Stimulated activated CD8-positive, alpha-beta memory T cell treated with anti-CD3 and anti-CD28 coated beads, Interleukin-15, amount 100 ng/mL, for 4 hours (primary cell): ENCODE measurements at regions not wholly inside any gene's neighbourhood (a gene's known extent, or its start where the extent isn't known, plus 50 kb on each side); places are given as distances from the start of the nearest gene placed in this dataset.
"Not testable (repeated sequence)": the region's sequence is repeated elsewhere in the genome, so short reads cannot be mapped to it uniquely, and the experiment has no call there.

Source experiments
- DNase-seq, 2 donors: peaks; one replicate each; pipeline ENCODE4 v3.0.0-alpha.2; 2020; ENCODE audit warnings: low read depth in 2 of 2

DNA sequence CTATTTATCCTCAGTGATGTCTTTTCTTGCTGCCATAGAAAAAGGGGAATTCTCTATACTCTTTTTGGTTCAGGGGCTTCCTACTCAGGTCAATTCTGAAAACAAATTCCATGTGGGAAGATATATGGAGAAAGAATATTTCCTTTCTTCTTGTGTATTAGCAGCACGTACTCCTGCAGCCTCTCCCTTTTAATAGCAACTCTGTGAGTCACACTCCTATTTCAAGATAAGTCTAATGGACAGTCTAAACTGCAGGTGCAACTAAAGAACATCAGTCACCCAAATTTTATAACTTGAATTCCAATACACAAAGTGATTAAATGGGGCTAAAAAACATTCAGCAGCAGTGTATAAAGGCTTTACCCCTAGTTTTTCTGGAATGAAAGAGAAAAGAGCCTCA is 942.2 kb downstream of the CNTNAP5 start:
- no peak for DNase-seq

GRCh38 chr2:124970030-124970429 is 944.9 kb downstream of the CNTNAP5 start:
- no peak for DNase-seq

DNA sequence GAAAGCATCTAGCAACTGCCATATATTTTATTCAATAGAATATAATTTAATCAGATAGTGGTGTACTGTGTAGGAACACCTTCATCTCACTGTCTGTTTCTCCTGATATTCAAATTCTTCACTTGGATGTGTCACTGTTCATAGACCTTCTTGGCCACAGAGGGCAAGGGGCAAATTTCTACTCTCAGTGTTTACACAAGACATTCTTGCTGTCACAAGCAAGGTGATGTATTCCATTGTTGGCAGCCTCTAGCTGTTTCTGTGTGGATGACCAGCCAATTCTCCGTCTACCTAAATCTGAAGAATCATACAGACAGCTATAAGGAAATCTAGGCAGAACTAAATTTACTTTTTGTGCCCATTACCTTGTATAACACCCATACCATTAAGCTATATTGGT is 948.3 kb downstream of the CNTNAP5 start:
- no peak for DNase-seq

DNA sequence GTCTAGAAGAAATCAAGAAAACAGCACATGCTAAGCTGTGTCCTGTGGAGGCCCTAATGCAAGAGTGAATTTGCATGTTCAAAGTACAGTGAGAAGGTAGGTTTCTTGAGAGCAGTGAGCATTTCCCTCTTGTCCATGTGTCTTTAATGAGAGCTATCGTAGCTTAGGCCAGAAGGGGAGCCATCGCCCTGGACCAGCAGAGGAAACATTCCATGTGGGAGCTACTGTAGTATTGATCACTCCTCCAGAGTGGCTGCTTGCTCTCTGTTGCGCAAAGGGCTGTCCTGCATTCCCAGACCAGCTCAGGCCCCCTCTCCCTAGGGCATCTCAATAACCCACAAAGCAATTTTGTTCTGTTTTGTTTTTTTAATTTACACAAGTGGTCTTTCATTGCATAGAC is 950.1 kb downstream of the CNTNAP5 start:
- DNase-seq = no peak

GRCh38 chr2:124975648-124976047 is 950.6 kb downstream of the CNTNAP5 start:
- DNase-seq = no peak

GRCh38 chr2:124978597-124978996 is 953.5 kb downstream of the CNTNAP5 start:
- no peak for DNase-seq

DNA sequence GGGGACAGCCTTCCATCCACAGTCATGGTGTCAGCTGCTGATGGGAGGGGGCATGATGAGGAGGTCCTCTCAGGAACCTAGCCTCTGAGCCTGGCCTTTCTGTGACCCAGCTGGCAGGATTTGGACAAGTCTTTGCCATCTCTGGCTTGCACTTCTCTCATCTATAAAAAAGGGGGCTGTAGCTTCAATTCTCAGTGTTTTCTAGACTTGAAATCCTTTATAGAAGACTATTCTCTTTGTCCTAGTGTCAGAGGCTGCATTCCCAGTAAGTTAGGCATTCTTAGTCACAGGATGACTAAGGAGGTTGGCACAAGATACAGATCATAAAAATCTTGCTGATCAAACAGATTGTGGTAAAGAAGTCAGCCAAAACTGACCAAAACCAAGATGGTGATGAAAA is 958.5 kb downstream of the CNTNAP5 start:
- DNase-seq = no peak

DNA sequence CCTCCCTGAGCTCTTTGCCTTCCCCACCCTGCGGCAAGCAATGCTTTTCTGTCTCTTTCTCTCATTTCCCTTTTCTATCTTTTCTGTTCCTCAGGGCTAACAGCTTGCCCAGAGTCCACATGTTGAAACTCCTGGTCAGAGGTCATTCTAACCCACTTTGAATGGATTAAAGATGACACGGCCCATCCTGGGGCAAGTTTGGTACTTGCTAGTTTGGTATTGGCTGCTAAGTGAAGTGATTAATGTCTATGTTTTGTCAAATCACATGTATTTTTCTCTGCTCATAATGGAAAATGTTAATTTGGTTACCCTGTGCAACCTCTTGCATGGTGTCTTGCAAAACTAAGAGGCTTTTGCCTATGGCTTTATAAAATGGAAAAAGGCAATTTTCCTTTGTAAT is 960.2 kb downstream of the CNTNAP5 start:
- no peak for DNase-seq

DNA sequence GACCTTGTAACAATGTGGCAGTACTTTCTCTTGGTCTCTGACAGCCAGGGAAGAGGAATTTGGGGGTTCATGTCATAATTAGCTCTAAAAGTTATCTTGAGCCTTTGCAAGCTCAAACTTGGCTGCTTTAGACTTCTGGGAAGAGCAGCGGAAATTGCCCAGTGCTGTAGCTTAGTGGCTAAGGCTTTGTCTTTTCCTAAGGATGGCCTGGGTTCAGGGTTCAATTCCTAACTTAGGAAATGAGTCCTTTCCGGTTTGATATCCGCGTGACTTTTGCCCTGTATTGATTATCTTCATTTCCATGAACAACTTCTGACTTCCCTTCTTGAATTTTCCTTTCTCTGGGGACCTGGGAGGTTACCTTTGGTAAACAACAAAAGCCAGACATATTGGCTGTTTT is 961.0 kb downstream of the CNTNAP5 start:
- no peak for DNase-seq

DNA sequence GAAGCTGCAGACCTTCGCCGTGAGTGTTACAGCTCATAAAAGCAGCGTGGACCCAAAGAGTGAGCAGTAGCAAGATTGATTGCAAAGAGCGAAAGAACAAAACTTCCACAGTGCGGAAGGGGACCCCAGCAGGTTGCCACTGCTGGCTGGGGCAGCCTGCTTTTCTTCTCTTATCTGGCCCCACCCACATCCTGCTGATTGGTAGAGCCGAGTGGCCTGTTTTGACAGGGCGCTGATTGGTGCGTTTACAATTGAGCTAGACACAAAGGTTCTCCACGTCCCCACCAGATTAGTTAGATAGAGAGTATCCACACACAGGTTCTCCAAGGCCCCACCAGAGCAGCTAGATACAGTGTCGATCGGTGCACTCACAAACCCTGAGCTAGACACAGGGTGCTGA is 961.8 kb downstream of the CNTNAP5 start:
- not testable (repeated sequence) for DNase-seq

DNA sequence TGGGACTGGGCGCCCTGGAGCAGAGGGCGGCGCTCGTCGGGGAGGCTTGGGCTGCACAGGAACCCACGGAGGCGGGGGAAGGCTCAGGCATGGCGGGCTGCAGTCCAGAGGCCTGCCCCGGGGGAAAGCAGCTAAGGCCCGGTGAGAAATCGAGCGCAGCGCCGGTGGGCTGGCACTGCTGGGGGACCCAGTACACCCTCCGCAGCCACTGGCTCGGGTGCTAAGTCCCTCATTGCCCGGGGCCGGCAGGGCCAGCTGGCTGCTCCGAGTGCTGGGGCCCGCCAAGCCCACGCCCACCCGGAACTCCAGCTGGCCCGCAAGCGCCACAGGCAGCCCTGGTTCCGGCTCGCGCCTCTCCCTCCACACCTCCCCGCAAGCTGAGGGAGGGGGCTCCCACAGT is 962.3 kb downstream of the CNTNAP5 start:
- not testable (repeated sequence) for DNase-seq

GRCh38 chr2:124988111-124988510 is 963.0 kb downstream of the CNTNAP5 start:
- no peak for DNase-seq

- no peak for DNase-seq
Observed at GRCh38 chr2:124988794-124989193, 963.7 kb downstream of the CNTNAP5 start.

GRCh38 chr2:124993809-124994208 is 968.7 kb downstream of the CNTNAP5 start:
- DNase-seq = no peak

DNA sequence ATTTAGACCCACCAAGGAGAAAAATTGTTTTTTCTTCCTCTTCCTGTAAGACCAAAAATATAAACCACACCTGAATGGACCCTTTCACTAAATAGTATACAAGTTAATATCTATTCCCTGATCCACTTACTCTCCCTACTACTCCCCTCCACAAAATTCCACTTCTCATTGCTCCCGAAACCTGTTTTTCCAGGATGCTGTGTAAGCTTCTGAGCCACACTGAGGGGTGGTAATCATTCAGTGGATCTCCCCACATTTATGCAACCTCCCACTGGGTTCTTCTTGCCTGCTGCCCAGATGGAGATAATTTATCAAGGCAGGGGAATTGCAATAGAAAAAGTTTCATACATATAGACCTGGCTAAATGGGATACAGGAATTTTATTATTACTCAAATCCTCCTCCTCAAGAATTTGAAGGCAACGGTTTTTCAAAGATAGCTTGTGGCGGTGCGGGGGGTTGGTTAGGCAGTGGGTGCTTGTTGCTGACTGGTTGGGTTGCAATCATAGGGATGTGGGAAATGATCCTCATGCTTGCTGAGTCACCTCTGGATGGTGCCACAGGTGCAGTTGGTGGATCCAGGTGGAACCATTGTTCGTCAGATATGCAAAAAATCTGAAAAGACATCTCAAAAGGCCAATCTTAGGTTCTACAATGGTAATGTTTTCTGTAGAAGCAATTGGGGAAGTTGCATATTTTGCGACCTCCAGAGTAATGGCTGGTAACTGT is 970.3 kb downstream of the CNTNAP5 start:
- DNase-seq = no peak

GRCh38 chr2:124996406-124996805 is 971.3 kb downstream of the CNTNAP5 start:
- DNase-seq = no peak

DNA sequence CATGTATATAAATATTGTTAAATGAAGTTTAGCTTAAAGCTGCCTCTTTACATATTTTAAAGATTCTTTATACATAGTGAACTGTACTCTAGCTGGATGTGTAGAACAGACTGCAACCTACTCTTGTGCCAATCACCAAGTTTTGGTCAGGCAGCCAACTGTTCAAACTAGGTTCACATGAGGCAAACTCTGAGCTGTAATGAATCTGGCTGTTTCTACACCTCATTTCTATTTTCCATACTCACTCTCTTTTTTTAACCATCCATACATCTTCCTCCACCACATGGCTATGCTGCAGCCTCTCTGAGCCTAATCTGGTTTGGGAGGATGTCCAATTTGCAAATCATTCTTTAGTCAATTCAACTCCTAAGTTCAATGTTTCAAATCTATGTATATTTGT is 974.8 kb downstream of the CNTNAP5 start:
- DNase-seq = no peak

DNA sequence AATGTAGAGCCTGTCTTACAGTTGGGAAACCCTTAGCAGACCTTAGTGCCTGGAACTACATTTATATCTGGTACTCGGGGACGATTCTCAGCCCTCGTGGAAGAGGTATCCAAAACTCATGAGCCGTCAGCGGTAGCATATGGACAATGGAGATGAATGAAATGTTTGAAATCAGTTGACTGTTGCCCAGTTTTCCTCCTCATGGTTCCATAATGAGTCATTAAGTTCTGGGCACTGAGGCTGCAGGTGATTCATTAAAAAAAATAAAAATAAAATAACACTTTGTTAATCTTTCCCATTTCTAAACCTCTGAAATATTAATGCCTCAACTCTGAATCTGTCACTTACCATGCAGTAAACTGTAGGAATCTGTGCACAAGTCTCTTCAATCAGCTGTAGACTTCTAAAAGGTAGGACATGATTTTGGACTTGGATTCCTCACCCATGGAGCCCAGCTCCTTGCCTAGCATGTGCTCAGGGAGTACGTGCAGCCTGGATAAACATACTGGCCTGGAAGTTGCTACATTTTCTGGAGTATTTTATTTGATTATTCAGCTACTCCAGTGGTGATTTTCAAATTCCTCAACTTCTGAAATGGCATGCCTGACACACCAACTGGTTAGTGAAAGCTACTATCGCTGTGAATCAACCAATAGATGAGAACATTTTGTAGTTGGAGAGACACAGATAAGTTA is 979.2 kb downstream of the CNTNAP5 start:
- no peak for DNase-seq

DNA sequence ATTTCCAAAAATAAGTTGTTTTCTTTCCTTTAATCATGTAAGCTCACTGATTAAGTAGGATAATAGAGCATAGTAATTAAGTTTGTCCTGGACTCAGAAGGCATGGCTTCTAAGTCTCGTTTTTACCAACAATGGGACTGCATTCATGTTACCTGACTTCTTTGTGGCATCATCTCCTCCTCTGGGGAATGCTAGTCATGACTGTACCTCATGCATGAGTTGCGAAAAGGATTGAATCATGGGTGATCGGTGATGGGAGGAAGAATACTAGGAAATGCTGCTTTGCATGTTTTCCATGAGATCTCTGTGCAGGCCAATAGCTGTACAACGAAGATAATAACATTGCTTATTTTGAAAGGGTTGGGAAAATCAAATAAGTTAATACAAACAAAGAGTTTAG is 981.6 kb downstream of the CNTNAP5 start:
- no peak for DNase-seq

DNA sequence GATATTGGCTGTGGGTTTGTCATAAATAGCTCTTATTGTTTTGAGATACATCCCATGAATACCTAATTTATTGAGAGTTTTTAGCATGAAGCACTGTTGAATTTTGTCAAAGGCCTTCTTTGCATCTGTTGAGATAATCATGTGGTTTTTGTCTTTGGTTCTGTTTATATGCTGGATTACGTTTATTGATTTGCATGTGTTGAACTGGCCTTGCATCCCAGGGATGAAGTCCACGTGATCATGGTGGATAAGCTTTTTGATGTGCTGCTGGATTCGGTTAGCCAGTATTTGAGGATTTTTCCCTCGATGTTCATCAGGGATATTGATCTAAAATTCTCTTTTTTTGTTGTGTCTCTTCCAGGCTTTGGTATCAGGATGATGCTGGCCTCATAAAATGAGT is 1003.6 kb downstream of the CNTNAP5 start:
- not testable (repeated sequence) for DNase-seq

- DNase-seq = no peak
Observed at GRCh38 chr2:125033871-125034270, 1008.8 kb downstream of the CNTNAP5 start.

GRCh38 chr2:125037135-125037653 is 1012.1 kb downstream of the CNTNAP5 start:
- no peak for DNase-seq

GRCh38 chr2:125041846-125042245 is 1016.8 kb downstream of the CNTNAP5 start:
- DNase-seq = no peak
